ENCODE measurements at regions not wholly inside any gene's neighbourhood (a gene's known extent, or its start where the extent isn't known, plus 50 kb on each side); places are given as distances from the start of the nearest gene placed in this dataset.

DNA sequence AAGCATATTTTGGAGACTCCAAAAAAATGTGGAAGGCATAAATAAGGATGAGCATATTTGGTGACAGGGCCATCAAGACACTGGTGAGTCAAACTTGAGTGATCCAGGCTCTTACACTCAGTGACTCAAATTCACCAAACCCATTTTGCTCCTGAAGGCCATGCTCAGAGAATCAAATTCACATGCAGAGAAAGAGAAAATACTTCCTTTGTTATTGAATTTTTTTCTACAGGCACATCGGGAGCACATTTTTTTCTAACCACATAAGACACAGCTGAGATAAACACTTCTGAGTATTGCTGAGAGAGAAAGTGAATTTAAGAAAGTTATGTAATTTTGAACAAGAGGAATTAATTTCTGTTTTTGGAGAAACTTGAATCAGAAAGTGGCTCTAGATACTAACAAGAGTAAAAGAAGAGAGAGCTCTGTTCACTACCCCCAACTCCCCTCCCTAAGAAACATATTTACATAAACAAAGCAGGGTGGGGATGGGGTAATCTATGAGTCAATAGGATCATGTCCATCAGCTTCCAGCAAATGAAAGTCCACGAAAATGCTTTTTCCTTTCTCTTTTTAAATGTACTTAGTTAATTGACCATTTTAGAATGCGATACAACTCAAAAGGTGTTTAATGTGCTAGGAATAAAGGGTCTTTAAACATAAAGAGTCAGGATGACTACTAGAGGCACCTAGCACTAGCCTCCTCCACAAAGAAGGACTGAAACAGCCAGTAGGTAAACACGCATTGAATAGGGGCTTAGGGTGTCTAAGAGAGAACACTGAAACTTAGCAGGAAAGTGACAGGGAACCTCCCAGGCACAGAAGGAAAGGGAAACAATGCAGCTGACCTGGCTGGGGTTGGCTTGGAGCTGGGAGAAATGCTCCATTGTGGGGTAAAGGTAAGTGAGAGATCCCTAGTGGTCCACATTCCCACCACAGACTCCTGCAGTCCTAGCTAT, 152.3 kb downstream of the KCNE4 start:
- Histone ChIP-seq H3K9ac (ENCODE audit: extremely low read depth, low read length, poor library complexity, severe bottlenecking) (no peak overlapping the region), H3K27me3 (ENCODE audit: control insufficient read depth, insufficient read depth, low read length, poor library complexity, severe bottlenecking) (no peaks in the 10 kb centered on the region), H3K9me3 (ENCODE audit: control insufficient read depth, low read length) (peaks cover 4% of the 10 kb centered on the region), H3K27ac (ENCODE audit: low read depth, low read length) (no peak overlapping the region), H3K4me1 (ENCODE audit: control insufficient read depth, insufficient read depth, low read length) (peaks cover 4% of the 10 kb centered on the region), H3K4me3 (ENCODE audit: low read length) (peak overlapping the region; percentile 53), H3K36me3 (ENCODE audit: control insufficient read depth, insufficient read depth, low read length) (no peaks in the 10 kb centered on the region)
- Mint-ChIP-seq H3K4me1 (peaks cover 8% of the 10 kb centered on the region), H3K36me3 (ENCODE audit: low read depth) (peaks cover 2% of the 10 kb centered on the region), H3K27ac (no peak overlapping the region), H3K9me3 (peaks cover 5% of the 10 kb centered on the region), H3K27me3 (ENCODE audit: insufficient read depth) (no peaks in the 10 kb centered on the region), H3K4me3 (no peak overlapping the region)
- peak; percentile 39 for DNase-seq
- TF ChIP-seq, protein P1, sequence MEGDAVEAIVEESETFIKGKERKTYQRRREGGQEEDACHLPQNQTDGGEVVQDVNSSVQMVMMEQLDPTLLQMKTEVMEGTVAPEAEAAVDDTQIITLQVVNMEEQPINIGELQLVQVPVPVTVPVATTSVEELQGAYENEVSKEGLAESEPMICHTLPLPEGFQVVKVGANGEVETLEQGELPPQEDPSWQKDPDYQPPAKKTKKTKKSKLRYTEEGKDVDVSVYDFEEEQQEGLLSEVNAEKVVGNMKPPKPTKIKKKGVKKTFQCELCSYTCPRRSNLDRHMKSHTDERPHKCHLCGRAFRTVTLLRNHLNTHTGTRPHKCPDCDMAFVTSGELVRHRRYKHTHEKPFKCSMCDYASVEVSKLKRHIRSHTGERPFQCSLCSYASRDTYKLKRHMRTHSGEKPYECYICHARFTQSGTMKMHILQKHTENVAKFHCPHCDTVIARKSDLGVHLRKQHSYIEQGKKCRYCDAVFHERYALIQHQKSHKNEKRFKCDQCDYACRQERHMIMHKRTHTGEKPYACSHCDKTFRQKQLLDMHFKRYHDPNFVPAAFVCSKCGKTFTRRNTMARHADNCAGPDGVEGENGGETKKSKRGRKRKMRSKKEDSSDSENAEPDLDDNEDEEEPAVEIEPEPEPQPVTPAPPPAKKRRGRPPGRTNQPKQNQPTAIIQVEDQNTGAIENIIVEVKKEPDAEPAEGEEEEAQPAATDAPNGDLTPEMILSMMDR (conservative IDR thresholded peaks at IDR 0.05) = no peak
- 77% methylated on average over 3 of the region's 4 CpGs; no CpG with 5 or more reads in 1 of the 2 experiments for WGBS, 2 experiments (ENCODE audit: insufficient coverage in 1 of 2, insufficient read length in 1 of 2)

DNA sequence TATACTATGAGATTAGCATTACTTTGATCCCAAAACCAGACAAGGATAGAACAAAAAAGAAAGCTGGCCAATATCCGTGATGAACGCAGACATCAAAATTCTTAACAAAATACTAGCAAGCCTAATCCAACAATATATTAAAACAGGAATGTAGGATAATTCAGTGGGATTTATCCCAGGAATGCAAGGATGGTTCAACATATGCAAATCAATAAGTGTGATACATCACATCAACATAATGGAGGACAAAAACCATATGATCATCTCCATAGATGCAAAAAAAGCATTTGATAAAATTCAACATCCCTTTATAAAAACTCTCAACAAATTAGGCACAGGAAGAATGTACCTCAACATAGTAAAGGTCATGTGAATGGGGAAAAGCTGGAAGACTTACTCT, 158.5 kb downstream of the KCNE4 start:
- Mint-ChIP-seq H3K36me3 (ENCODE audit: low read depth) (no peaks in the 10 kb centered on the region), H3K4me1 (peaks cover 3% of the 10 kb centered on the region), H3K27ac (no peak overlapping the region), H3K9me3 (peaks cover 9% of the 10 kb centered on the region), H3K4me3 (no peak overlapping the region), H3K27me3 (ENCODE audit: insufficient read depth) (no peaks in the 10 kb centered on the region)
- H3K4me1 ChIP-seq (ENCODE audit: control insufficient read depth, insufficient read depth, low read length) = no peaks in the 10 kb centered on the region
- DNase-seq = no peak
- H3K36me3 ChIP-seq (ENCODE audit: control insufficient read depth, insufficient read depth, low read length) = no peaks in the 10 kb centered on the region
- H3K27me3 ChIP-seq (ENCODE audit: control insufficient read depth, insufficient read depth, low read length, poor library complexity, severe bottlenecking) = no peaks in the 10 kb centered on the region
- H3K9ac ChIP-seq (ENCODE audit: extremely low read depth, low read length, poor library complexity, severe bottlenecking) = no peak overlapping the region
- no peak overlapping the region for H3K4me3 ChIP-seq (ENCODE audit: low read length)
- TF ChIP-seq, protein P1 (conservative IDR thresholded peaks at IDR 0.05) = no peak
- WGBS, 2 experiments (ENCODE audit: insufficient coverage in 1 of 2, insufficient read length in 1 of 2) = 94% methylated on average over 2 of the region's 2 CpGs; no CpG with 5 or more reads in 1 of the 2 experiments
- H3K9me3 ChIP-seq (ENCODE audit: control insufficient read depth, low read length) = peaks cover 7% of the 10 kb centered on the region
- no peak overlapping the region for H3K27ac ChIP-seq (ENCODE audit: low read depth, low read length)

DNA sequence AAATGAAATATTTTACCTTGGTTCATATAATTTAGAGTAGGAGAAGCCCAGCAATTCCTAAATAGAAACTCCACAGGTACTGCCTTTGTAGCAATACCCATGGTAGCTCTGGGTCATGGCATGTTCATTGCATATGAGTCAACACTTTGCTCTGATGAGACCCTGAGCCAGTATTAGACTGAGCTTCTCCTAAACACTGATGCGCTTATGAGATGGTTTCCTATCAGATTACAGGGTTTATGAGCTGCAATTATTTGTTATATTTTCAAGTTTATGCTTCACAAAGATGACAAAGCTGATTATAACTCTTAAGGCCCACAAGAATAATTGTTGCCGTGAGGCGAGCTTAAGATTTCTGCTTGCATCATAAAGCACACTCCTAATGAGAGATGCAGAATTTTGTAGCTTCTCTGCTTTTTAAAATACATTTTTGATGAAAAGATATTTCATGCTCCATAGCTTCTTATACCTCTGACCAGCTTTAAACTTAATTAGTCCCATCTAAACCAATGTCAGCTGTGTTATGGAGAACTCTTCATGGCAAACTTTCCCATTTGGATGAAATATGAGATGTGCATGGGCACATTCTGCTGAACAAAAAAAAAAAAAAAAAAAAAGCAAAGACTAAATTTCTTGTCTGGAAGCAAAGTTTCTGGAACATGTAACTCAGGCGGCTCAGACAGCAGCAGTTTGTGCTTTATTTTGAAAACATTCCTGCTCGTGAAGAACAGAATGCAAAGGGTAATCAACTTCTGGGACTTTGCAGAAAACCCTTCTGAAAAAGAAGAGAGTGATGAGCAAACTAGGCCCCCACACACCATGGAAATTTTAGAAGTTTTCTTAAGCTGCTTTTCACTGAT, 162.6 kb downstream of the KCNE4 start:
- H3K36me3 Mint-ChIP-seq (ENCODE audit: low read depth) = no peaks in the 10 kb centered on the region
- peaks cover 7% of the 10 kb centered on the region for H3K9me3 ChIP-seq (ENCODE audit: control insufficient read depth, low read length)
- H3K9me3 Mint-ChIP-seq = peaks cover 9% of the 10 kb centered on the region
- peaks cover under 1% of the 10 kb centered on the region for H3K4me1 ChIP-seq (ENCODE audit: control insufficient read depth, insufficient read depth, low read length)
- H3K27ac ChIP-seq (ENCODE audit: low read depth, low read length) = no peak overlapping the region
- DNase-seq = no peak
- H3K27ac Mint-ChIP-seq = no peak overlapping the region
- WGBS, 2 experiments (ENCODE audit: insufficient coverage in 1 of 2, insufficient read length in 1 of 2) = 91 to 92% methylated on average over 4 to 5 of the region's 5 CpGs
- no peaks in the 10 kb centered on the region for H3K27me3 ChIP-seq (ENCODE audit: control insufficient read depth, insufficient read depth, low read length, poor library complexity, severe bottlenecking)
- H3K27me3 Mint-ChIP-seq (ENCODE audit: insufficient read depth) = peaks cover 4% of the 10 kb centered on the region
- no peak overlapping the region for H3K4me3 ChIP-seq (ENCODE audit: low read length)
- peaks cover 7% of the 10 kb centered on the region for H3K4me1 Mint-ChIP-seq
- H3K9ac ChIP-seq (ENCODE audit: extremely low read depth, low read length, poor library complexity, severe bottlenecking) = no peak overlapping the region
- no peaks in the 10 kb centered on the region for H3K36me3 ChIP-seq (ENCODE audit: control insufficient read depth, insufficient read depth, low read length)
- H3K4me3 Mint-ChIP-seq = no peak overlapping the region
- TF ChIP-seq, protein P1 (conservative IDR thresholded peaks at IDR 0.05) = no peak
